SK-MEL-5 (cell line): ENCODE measurements at regions not wholly inside any gene's neighbourhood (a gene's known extent, or its start where the extent isn't known, plus 50 kb on each side); places are given as distances from the start of the nearest gene placed in this dataset.

Experiments
- DNase-seq: peaks from one replicate; pipeline ENCODE4 v3.0.0-alpha.2; 2016; ENCODE audit warnings: low read depth, low spot score
- in situ Hi-C: cut with HindIII; loops from 2 replicates; pipeline ENCODE4 v1.10.0; 2016; ENCODE audit warnings: low sequenced_read_pairs, high pct_unique_total_duplicates, low pct_unique_long_range_greater_than_20kb

- in situ Hi-C loops: no loop called here
- DNase-seq: no peak
Measured at GRCh38 chr5:20694121-20694520, 706.1 kb upstream of the CDH18 start.

- in situ Hi-C loops: no loop called here
- DNase-seq: no peak
Measured at GRCh38 chr5:20692913-20693312, 704.9 kb upstream of the CDH18 start.

GRCh38 chr5:20683241-20683940 is 695.4 kb upstream of the CDH18 start:
- DNase-seq: peak; percentile 43
- in situ Hi-C loops: no loop called here

- no peak for DNase-seq
Measured at GRCh38 chr5:20680718-20681302, 692.8 kb upstream of the CDH18 start.

GRCh38 chr5:20678814-20679298 is 690.9 kb upstream of the CDH18 start:
- in situ Hi-C loops: no loop called here
- peak; percentile 87 for DNase-seq

More at GRCh38 chr5:20680718-20681302, 692.8 kb upstream of the CDH18 start:
- in situ Hi-C loops: no loop called here

- in situ Hi-C loops: no loop called here
- DNase-seq: no peak
Measured at GRCh38 chr5:20678386-20678785, 690.4 kb upstream of the CDH18 start.

GRCh38 chr5:20660588-20660987 is 672.6 kb upstream of the CDH18 start:
- peak; percentile 93 for DNase-seq
- in situ Hi-C loops: no loop called here

GRCh38 chr5:20656262-20656661 is 668.3 kb upstream of the CDH18 start:
- DNase-seq: no peak
- in situ Hi-C loops: no loop called here

GRCh38 chr5:20655211-20655610 is 667.2 kb upstream of the CDH18 start:
- DNase-seq: peak; percentile 92
- in situ Hi-C loops: no loop called here

GRCh38 chr5:20654746-20655145 is 666.7 kb upstream of the CDH18 start:
- in situ Hi-C loops: no loop called here

GRCh38 chr5:20654033-20654432 is 666.0 kb upstream of the CDH18 start:
- in situ Hi-C loops: no loop called here
- DNase-seq: no peak

More at GRCh38 chr5:20654746-20655145, 666.7 kb upstream of the CDH18 start:
- DNase-seq: peak; percentile 94

- in situ Hi-C loops: no loop called here
- no peak for DNase-seq
Measured at GRCh38 chr5:20649966-20650365, 662.0 kb upstream of the CDH18 start.

GRCh38 chr5:20648981-20649380 is 661.0 kb upstream of the CDH18 start:
- DNase-seq: no peak

GRCh38 chr5:20636686-20637085 is 648.7 kb upstream of the CDH18 start:
- no peak for DNase-seq
- in situ Hi-C loops: no loop called here

More at GRCh38 chr5:20648981-20649380, 661.0 kb upstream of the CDH18 start:
- in situ Hi-C loops: no loop called here

- no peak for DNase-seq
- in situ Hi-C loops: no loop called here
Measured at GRCh38 chr5:20619591-20619990, 631.6 kb upstream of the CDH18 start.

GRCh38 chr5:20618340-20618739 is 630.3 kb upstream of the CDH18 start:
- no peak for DNase-seq
- in situ Hi-C loops: no loop called here

GRCh38 chr5:20617841-20618240 is 629.8 kb upstream of the CDH18 start:
- DNase-seq: no peak
- in situ Hi-C loops: no loop called here

- no peak for DNase-seq
- in situ Hi-C loops: no loop called here
Measured at GRCh38 chr5:20615888-20616563, 628.0 kb upstream of the CDH18 start.

GRCh38 chr5:20611620-20612019 is 623.6 kb upstream of the CDH18 start:
- in situ Hi-C loops: no loop called here
- DNase-seq: no peak
